H54 (cell line): ENCODE measurements at regions not wholly inside any gene's neighbourhood (a gene's known extent, or its start where the extent isn't known, plus 50 kb on each side); places are given as distances from the start of the nearest gene placed in this dataset.

Experiments used
- DNase-seq: peaks from one replicate; pipeline ENCODE4 v3.0.0; 2011; ENCODE audit warnings: low spot score, mixed read lengths; ENCODE audit not compliant: insufficient read length
- FAIRE-seq: peaks from 3 replicates; lab custom pipeline; 2011; peaks lifted over from hg19 to GRCh38; lab: Jason Lieb, UNC
- POLR2A ChIP-seq: IDR thresholded peaks from 2 replicates; pipeline ENCODE4 v1.6.1; 2011; ENCODE audit warnings: low read depth, mild to moderate bottlenecking, low read length

- no peak for DNase-seq
- no peak for FAIRE-seq
- TF ChIP-seq POLR2A = no peak
These were observed 376.7 kb downstream of the GPM6A start for GRCh38 chr4:175435381-175435783.

- no peak for DNase-seq
- no peak for TF ChIP-seq POLR2A
- FAIRE-seq = no peak
These were observed 375.9 kb downstream of the GPM6A start for GRCh38 chr4:175436196-175436595.

GRCh38 chr4:175440786-175441185 is 371.3 kb downstream of the GPM6A start:
- FAIRE-seq (no peak), DNase-seq (no peak)
- no peak for TF ChIP-seq POLR2A

- DNase-seq = no peak
- TF ChIP-seq POLR2A = no peak
- FAIRE-seq = no peak
These were observed 370.8 kb downstream of the GPM6A start for GRCh38 chr4:175441256-175441655.

DNA sequence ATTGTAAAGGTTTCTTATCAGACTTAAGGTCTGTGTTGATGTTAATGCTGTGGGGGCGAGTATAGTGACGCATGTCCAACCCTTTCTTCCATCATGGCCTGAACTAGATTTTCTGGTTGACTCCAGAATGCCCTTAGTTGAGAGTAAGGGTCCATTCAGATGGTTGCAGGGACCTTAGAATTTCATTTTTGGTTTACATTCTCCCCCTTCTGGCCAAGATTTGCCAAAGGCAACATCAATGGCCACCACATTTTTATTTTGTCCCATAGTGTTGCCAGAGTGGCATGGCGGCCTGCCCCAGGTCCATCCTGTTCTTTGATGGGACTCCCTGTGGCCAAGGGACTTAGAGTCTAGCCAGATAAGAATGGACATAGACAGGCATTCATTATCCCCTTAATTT is 368.5 kb downstream of the GPM6A start:
- TF ChIP-seq POLR2A = no peak
- DNase-seq (no peak), FAIRE-seq (no peak)

DNA sequence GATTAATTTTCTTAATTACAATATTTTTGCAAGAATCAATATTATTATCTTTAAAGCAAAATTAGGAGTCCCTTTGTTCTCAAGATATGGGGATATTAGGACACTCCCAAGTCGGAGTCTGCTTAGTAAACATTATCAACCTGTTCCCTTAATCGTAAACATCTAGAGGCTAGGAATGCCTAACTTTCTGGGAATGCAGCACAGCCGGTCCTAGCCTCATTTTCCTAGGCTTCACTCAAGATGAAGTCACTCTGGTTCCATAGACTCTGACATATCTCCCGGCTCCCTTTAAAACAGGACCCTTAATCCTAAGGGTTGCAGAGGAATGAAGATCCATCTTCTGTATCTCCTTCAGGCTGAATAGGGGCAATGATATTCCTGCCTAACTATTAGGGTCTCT is 367.6 kb downstream of the GPM6A start:
- no peak for TF ChIP-seq POLR2A
- FAIRE-seq (no peak), DNase-seq (no peak)

DNA sequence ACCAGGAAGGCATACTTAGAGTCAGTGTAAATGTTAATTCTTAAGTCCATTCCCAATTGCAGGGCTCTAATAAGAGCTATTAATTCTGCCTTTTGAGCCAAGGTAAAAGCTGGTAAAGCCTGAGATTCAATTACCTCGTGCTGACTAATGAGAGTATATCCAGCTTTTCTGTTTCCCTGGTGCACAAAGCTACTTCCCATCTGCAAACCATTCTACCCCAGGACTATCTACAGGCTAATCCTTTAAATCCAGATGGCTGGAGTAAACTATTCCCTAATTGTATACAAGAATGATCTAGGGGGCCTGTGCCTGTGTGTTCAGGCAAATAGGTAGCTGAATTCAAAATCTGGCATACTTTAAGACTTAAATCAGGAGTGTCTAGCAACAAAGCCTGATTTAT is 365.0 kb downstream of the GPM6A start:
- DNase-seq (no peak), FAIRE-seq (no peak)
- no peak for TF ChIP-seq POLR2A

- no peak for TF ChIP-seq POLR2A
- FAIRE-seq = no peak
- no peak for DNase-seq
These were observed 361.6 kb downstream of the GPM6A start for GRCh38 chr4:175450446-175450845.

DNA sequence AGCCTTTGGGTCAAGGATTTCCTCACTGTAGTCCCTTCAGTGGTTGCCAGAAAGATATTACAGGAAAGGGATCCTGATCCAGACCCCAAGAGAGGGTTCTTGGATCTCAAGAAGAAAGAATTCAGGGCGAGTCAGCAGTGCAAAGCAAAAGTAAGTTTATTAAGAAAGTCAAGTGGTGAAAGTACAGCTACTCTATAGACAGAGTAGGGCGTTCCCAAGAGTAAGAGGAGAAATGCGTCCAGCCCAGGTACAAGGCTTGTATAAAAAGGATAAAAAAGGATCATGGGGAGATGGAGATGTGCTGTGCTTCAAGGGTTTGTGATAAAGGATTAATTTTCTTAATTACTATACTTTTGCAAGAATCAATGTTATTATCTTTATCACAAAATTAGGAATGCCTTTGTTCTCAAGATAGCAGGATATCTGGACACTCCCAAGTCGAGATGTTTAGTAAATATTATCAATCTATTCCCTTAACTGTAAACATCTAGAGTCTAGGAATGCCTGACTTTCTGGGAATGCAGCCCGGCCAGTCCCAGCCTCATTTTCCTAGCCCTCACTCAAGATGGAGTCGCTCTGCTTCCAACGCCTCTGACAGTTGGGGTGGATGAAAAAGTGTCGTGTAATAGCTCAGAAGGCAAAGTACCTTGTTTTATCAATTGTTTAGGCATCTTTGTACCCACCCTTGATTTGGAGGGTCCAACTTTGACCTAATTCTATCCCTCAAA is 360.7 kb downstream of the GPM6A start:
- no peak for FAIRE-seq
- no peak for TF ChIP-seq POLR2A
- DNase-seq = no peak

DNA sequence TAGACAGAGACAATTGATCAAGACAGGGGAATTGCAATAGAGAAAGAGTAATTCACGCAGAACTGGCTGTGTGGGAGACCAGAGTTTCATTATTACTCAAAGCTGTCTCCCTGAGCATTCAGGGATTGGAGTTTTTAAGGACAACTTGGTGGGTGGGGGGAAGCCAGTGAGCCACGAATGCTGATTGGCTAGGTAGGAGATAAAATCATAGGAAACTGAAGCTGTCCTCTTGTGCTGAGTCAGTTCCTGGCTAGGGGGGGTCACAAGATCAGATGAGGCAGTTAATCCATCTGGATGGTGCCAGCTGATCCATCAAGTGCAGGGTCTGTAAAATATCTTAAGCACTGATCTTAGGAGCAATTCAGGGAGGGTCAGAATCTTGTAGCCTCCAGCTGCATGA is 358.6 kb downstream of the GPM6A start:
- no peak for TF ChIP-seq POLR2A
- no peak for FAIRE-seq
- no peak for DNase-seq

DNA sequence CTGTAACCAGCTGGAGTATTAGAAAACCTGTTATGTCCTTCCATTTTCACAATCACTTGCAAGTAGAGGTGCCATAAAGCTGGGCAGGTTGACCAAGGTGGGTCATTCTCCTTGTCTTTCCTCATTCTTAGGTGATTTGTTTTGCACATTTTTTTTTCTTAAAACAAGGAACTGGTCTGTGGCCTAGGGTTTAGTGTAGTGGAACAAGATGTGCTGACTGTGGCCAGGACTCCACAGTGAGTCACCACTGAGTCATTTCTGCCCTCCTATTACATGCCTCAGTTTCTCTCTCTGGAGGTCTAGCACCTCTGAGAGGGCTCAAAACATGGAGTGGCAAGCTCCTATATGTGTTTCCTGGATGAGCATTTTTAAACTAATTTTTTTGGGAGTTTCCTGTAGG is 355.9 kb downstream of the GPM6A start:
- DNase-seq (no peak), FAIRE-seq (no peak)
- no peak for TF ChIP-seq POLR2A

DNA sequence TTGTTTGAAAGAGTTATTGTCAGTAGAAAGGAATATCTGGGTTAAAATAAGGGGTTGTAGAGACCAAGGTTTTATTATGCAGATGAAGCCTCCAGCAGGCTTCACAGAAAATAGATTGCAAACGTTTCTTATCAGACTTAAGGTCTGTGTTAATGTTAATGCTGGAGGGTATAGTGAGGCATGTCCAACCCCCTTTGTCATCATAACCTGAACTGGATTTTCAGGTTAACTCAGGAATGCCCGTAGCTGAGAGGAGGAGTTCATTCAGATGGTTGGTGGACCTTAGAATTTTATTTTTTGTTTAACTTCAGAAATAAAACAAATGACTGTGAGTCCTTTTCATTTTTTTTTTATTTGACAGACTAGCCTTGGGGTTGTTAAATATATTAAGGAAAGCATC is 354.1 kb downstream of the GPM6A start:
- FAIRE-seq = no peak
- no peak for TF ChIP-seq POLR2A
- DNase-seq = no peak

DNA sequence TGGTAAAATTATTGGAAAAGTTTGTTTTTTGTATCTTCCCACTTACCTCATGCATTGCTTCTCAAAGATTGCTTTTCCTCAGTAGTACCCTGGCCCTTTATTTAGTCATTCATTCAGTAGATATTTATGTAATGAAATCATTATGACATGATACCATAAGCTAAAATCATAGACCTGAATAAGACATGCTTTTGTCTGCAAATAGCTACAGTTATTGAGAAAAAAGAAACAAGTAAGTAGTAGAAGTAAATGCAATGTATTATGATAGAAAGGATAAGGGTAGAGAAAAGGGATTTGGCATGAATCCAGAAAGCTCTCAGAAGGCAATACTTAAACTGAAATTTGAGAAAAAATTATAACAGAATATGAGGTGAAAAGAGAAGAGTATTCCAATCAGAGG is 352.5 kb downstream of the GPM6A start:
- FAIRE-seq = no peak

GRCh38 chr4:175460414-175460813 is 351.6 kb downstream of the GPM6A start:
- no peak for TF ChIP-seq POLR2A
- FAIRE-seq (no peak), DNase-seq (no peak)

More for the DNA sequence above, 352.5 kb downstream of the GPM6A start:
- no peak for DNase-seq
- TF ChIP-seq POLR2A = no peak

- FAIRE-seq (peak; percentile 61), DNase-seq (peak; percentile 2)
- TF ChIP-seq POLR2A = no peak
These were observed 342.6 kb downstream of the GPM6A start for GRCh38 chr4:175469514-175469913.
